Stimulated activated naive CD4-positive, alpha-beta T cell (primary cell): ENCODE measurements at regions not wholly inside any gene's neighbourhood (a gene's known extent, or its start where the extent isn't known, plus 50 kb on each side); places are given as distances from the start of the nearest gene placed in this dataset.

ENCODE experiments used
- DNase-seq, 6 experiments: peaks; one replicate each; lab custom pipeline; 2025; lab: John Stamatoyannopoulos, UW

GRCh38 chr6:90967471-90967870 is 380.6 kb upstream of the MAP3K7 start:
- no peak for DNase-seq

GRCh38 chr6:90960324-90960723 is 373.5 kb upstream of the MAP3K7 start:
- DNase-seq = no peak

GRCh38 chr6:90955246-90955645 is 368.4 kb upstream of the MAP3K7 start:
- no peak for DNase-seq

GRCh38 chr6:90953405-90954161 is 366.7 kb upstream of the MAP3K7 start:
- DNase-seq = no peak

- DNase-seq = no peak
Measured at GRCh38 chr6:90952176-90952575, 365.3 kb upstream of the MAP3K7 start.

- no peak for DNase-seq
Measured at GRCh38 chr6:90948540-90948939, 361.7 kb upstream of the MAP3K7 start.

GRCh38 chr6:90947184-90948064 is 360.6 kb upstream of the MAP3K7 start:
- no peak for DNase-seq

GRCh38 chr6:90941885-90942284 is 355.0 kb upstream of the MAP3K7 start:
- no peak for DNase-seq

- peak in 3 of 6 experiments; percentile 34 to 58 (median 53) for DNase-seq
Measured at GRCh38 chr6:90940812-90941481, 354.1 kb upstream of the MAP3K7 start.

- DNase-seq = no peak
Measured at GRCh38 chr6:90939906-90940305, 353.0 kb upstream of the MAP3K7 start.

GRCh38 chr6:90938122-90938521 is 351.2 kb upstream of the MAP3K7 start:
- DNase-seq = no peak

GRCh38 chr6:90936286-90936685 is 349.4 kb upstream of the MAP3K7 start:
- DNase-seq = no peak

- no peak for DNase-seq
Measured at GRCh38 chr6:90934966-90935365, 348.1 kb upstream of the MAP3K7 start.

- no peak for DNase-seq
Measured at GRCh38 chr6:90934081-90934480, 347.2 kb upstream of the MAP3K7 start.

- DNase-seq = no peak
Measured at GRCh38 chr6:90932351-90932750, 345.5 kb upstream of the MAP3K7 start.

- DNase-seq = no peak
Measured at GRCh38 chr6:90928051-90928450, 341.2 kb upstream of the MAP3K7 start.

GRCh38 chr6:90925726-90926125 is 338.9 kb upstream of the MAP3K7 start:
- no peak for DNase-seq

- DNase-seq = no peak
Measured at GRCh38 chr6:90922325-90922724, 335.5 kb upstream of the MAP3K7 start.

- no peak for DNase-seq
Measured at GRCh38 chr6:90918361-90918760, 331.5 kb upstream of the MAP3K7 start.

GRCh38 chr6:90917376-90917775 is 330.5 kb upstream of the MAP3K7 start:
- DNase-seq = no peak

- no peak for DNase-seq
Measured at GRCh38 chr6:90916968-90917367, 330.1 kb upstream of the MAP3K7 start.

- DNase-seq = no peak
Measured at GRCh38 chr6:90915224-90915915, 328.5 kb upstream of the MAP3K7 start.
